Motor neuron (in vitro differentiated cells): ENCODE measurements at regions not wholly inside any gene's neighbourhood (a gene's known extent, or its start where the extent isn't known, plus 50 kb on each side); places are given as distances from the start of the nearest gene placed in this dataset.

Experiments used
- ATAC-seq, 8 experiments: fragments of 200-7000 bp; cut with Tn5 transposase; replicated peaks in 6 of 8; 2 replicates each; pipeline ENCODE4 v1.8.0; 2021; ENCODE audit warnings: mild to moderate bottlenecking in 8 of 8, moderate library complexity in 8 of 8
- H3K27ac ChIP-seq, 2 donors: fragments of 250-450 bp; sonication (Bioruptor Pico); 2 replicates each; pipeline ENCODE4 v1.9.0; 2021; ENCODE audit warnings: antibody characterized with exemption in 2 of 2, mild to moderate bottlenecking in 2 of 2, moderate library complexity in 1 of 2
- H3K4me1 ChIP-seq, 2 donors: fragments of 250-450 bp; sonication (Bioruptor Pico); replicated peaks in 1 of 2; 2 replicates each; pipeline ENCODE4 v1.6.1; 2021; ENCODE audit warnings: antibody characterized with exemption in 2 of 2, mild to moderate bottlenecking in 2 of 2, moderate library complexity in 1 of 2
- H3K4me3 ChIP-seq, 5 donors: fragments of 250-450 bp; sonication (Bioruptor Pico); 2 replicates each; pipeline ENCODE4 v1.9.0; 2021; ENCODE audit warnings: antibody characterized with exemption in 5 of 5, mild to moderate bottlenecking in 5 of 5, moderate library complexity in 4 of 5
- WGBS, 10 experiments: fragments of 450-650 bp; shearing (Covaris generic); methylation state at CpG; one replicate each; pipeline ENCODE4 v1.0.0; 2022; 5-methylcytosine and 5-hydroxymethylcytosine counted together
- in situ Hi-C, 9 experiments: fragments of 400-800 bp; cut with MboI; loops; one replicate each; pipeline ENCODE4 v1.15.0; 2021; ENCODE audit warnings: low sequenced_read_pairs in 9 of 9, low pct_unique_long_range_greater_than_20kb in 2 of 9; ENCODE audit not compliant: unreplicated experiment in 9 of 9

DNA sequence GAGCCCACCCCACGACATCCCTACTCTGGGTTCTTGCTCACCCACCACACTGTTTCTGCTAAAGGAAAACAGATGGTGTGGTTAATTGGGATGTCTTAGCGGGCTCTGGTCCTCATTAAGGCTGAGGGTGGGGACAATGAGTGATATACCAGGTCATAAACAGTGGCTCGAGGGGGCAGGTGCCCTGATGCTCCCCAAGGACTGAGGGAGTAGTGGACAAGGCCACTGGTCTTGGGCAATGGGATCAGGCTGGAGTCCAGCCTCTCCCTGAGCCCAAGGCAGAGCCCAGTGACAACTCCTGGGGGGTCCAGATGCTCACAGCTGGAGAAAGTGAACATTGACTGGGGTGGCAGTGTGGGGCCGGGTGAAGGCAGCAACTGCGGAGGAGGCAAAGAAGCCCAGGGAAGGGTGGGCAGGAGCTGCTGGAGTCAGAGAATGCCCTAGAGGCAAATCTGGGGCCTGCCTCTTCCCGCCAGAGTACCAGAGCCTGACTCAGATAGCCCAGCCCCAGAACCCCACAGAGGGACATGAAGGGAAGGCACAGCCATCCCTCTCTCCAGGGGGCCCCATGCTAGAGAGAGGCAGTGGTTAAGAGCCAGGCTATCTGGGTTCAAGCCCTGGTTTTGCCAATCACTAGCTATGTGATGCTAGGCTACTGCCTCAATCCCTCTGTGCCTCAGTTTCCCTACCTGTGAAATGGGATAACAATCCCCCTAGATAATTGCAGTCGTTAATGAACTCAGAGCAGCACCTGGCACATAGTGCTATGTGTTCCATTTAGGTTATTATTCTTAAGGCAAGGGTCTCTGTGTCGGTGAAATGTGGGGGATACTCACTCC lies 72.3 kb downstream of the MRPL14 start:
- peaks cover 28 to 29% of the 10 kb centered on the region in 2 donors for H3K4me1 ChIP-seq
- WGBS, 10 experiments = 0 to 91% (median 50%) methylated on average over 1 to 5 of the region's 8 CpGs; no CpG with 5 or more reads in 3 of the 10 experiments
- H3K4me3 ChIP-seq = no peak overlapping the region
- in situ Hi-C loops = loop anchor here in 3 of 9 experiments (25.0 kb wide), 1 partner anchor 293 kb away; the partner anchor contains the start of gene VEGFA (in 3 of the 3)
- peak in 1 of 8 experiments; percentile 1 for ATAC-seq
- no peak overlapping the region for H3K27ac ChIP-seq

- ATAC-seq = peak in 1 of 8 experiments; percentile 1
- H3K27ac ChIP-seq = no peak overlapping the region
- in situ Hi-C loops = loop anchor here in 3 of 9 experiments (25.0 kb wide), 1 partner anchor 292 kb away; the partner anchor contains the start of gene VEGFA (in 3 of the 3)
- H3K4me1 ChIP-seq = peaks cover 28 to 30% of the 10 kb centered on the region in 2 donors
- 50 to 100% (median 82%) methylated on average over 2 to 8 of the region's 11 CpGs; no CpG with 5 or more reads in 1 of the 10 experiments for WGBS, 10 experiments
- H3K4me3 ChIP-seq = no peak overlapping the region
These were observed 73.3 kb downstream of the MRPL14 start for GRCh38 chr6:44053760-44054556.

- ATAC-seq = no peak
- 68 to 100% (median 94%) methylated on average over 2 to 6 of the region's 6 CpGs; no CpG with 5 or more reads in 1 of the 10 experiments for WGBS, 10 experiments
- peaks cover 28 to 30% of the 10 kb centered on the region in 2 donors for H3K4me1 ChIP-seq
- no peak overlapping the region for H3K27ac ChIP-seq
- in situ Hi-C loops = loop anchor here in 3 of 9 experiments (25.0 kb wide), 1 partner anchor 291 kb away; the partner anchor contains the start of gene VEGFA (in 3 of the 3)
- no peak overlapping the region for H3K4me3 ChIP-seq
These were observed 74.0 kb downstream of the MRPL14 start for GRCh38 chr6:44053106-44053756.

DNA sequence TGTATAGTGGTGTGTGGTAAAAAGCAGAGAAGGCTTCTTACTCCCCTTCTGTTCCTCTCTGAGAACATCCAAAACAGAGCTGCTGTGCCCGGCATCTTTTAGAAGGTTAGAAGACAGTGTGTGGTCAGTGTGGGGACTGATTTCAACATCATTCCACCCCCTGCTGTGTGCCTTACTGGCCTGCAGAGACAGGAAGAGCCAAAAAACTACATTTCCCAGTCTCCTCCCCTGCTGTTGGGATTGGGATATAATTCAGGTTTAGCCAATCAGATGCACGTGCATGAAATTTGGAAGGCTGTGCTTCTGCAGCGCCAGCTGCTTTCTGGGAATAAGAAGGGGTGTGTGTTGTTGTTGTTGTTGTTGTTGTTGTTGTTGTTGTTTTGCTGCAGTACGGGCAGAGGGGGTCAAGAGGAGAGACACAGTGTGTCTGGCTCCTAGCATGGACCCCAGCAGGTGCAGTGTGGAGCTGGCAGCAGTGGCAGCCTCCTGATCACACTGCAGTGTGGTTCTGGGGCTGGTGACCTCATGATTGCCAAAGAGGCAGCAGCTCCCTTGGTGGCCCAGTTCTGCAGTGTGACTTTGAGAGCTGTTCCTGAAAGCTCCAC lies 74.7 kb downstream of the MRPL14 start:
- Histone ChIP-seq H3K27ac (no peak overlapping the region), H3K4me1 (peaks cover 28 to 30% of the 10 kb centered on the region in 2 donors), H3K4me3 (no peak overlapping the region)
- in situ Hi-C loops = loop anchor here in 3 of 9 experiments (25.0 kb wide), 1 partner anchor 290 kb away; the partner anchor contains the start of gene VEGFA (in 3 of the 3)
- WGBS, 10 experiments = 27 to 80% (median 59%) methylated on average over 1 to 3 of the region's 4 CpGs; no CpG with 5 or more reads in 4 of the 10 experiments
- peak in 4 of 8 experiments; percentile 12 to 76 (median 24) for ATAC-seq

- H3K4me1 ChIP-seq = peaks cover 28 to 30% of the 10 kb centered on the region in 2 donors
- in situ Hi-C loops = loop anchor here in 3 of 9 experiments (25.0 kb wide), 1 partner anchor 289 kb away; the partner anchor contains the start of gene VEGFA (in 3 of the 3)
- peak overlapping the region in 1 of 2 donors; percentile 8 for H3K27ac ChIP-seq
- WGBS, 10 experiments = 60% methylated on average over 1 of the region's 3 CpGs; no CpG with 5 or more reads in 9 of the 10 experiments
- no peak overlapping the region for H3K4me3 ChIP-seq
- peak; percentile 64 to 98 (median 94) for ATAC-seq
These were observed 75.7 kb downstream of the MRPL14 start for GRCh38 chr6:44051515-44051914.

GRCh38 chr6:44050872-44051505 lies 76.3 kb downstream of the MRPL14 start:
- 83 to 100% (median 100%) methylated on average over 1 of the region's 7 CpGs; no CpG with 5 or more reads in 7 of the 10 experiments for WGBS, 10 experiments
- Histone ChIP-seq H3K27ac (no peak overlapping the region), H3K4me1 (peaks cover 28 to 30% of the 10 kb centered on the region in 2 donors), H3K4me3 (no peak overlapping the region)
- ATAC-seq = peak; percentile 10 to 71 (median 50)
- in situ Hi-C loops = loop anchor here in 3 of 9 experiments (25.0 kb wide), 1 partner anchor 289 kb away; the partner anchor contains the start of gene VEGFA (in 3 of the 3)

DNA sequence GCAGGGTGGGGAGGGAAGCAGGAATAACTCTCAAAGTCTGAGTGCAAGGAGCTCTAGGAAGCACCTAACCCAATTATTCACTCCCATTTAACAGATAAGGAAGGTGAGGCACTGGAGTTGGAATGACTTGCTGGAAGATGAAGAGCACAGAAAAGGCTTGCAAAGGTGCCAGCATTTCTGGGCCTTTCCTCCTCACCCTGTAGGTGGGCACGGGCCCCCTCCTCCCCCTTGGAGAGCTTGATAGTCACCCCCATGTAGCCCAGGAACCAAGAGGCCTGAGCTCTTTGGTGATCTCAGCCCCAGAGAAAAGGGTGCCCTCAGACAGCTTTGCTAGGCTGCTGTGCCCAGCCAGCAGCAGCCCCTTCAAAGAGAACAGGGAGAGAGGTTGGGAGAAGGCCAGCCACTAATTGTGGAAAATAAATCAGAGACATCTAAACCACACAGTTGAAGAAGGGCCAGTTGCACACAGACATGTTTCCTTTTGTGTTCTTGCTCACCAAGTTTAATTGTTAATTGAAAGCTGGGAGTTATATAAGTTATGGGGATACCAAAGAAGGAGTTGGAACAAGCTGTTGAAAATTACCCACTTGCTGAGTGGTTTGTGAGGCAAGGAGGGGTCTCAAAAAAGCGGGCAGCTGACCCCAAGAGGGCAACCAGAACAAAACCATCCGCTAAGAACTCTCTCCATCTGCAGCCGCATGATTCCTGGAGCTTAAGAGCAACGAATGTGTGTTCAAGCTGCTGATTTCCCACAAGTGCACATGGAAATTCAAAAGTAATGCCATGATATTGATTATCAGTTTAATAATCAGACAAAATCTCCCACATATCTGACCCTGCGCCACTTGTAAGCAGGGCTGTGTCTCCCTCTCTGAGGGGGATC lies 77.0 kb downstream of the MRPL14 start:
- in situ Hi-C loops = loop anchor here in 3 of 9 experiments (25.0 kb wide), 1 partner anchor 288 kb away; the partner anchor contains the start of gene VEGFA (in 3 of the 3)
- Histone ChIP-seq H3K27ac (peak overlapping the region in 1 of 2 donors; percentile 44), H3K4me3 (no peak overlapping the region), H3K4me1 (peaks cover 28 to 30% of the 10 kb centered on the region in 2 donors)
- peak in 2 of 8 experiments; percentile 24 to 29 for ATAC-seq
- whole genome bisulfite sequencing, 10 experiments = 37 to 90% (median 71%) methylated on average over 1 to 5 of the region's 6 CpGs; no CpG with 5 or more reads in 3 of the 10 experiments

DNA sequence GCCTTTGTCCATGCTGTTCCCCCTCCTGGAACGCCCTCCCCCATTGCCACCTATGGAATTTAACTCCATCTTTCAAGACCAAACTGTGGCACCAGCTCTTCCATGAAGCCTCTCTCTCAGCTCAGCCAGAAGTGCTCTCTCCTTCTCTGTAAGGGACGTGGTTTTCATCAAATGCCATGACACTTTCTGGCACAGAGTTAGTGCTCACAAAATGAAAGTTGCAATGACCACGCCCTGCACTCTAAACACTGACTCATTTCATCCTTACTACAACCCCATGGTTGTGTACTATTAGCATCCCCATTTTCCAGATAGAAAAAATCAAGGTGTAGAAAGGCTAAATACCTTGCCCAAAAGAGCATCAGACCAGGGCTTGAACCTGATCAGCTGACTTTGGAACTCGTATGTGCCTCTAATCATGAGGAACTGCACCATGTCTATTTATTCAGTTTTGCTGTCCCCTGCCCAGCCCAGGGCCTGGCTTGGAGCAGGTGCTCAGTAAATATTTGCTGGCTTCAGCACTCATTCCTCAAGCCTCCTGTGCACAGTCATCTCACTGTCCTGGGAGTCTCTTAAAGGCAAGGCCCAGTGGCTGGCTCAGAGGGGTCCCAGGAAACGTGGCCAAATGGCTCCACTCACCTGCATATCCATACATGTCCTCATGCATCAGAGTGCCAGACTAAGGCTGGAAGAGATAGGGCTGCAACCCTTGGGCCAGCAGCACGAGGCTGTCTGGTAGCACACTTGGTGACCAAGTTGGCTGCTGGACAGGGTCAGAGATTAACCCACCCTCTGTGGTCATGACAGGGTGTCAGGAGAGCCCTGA lies 77.9 kb downstream of the MRPL14 start:
- peak in 2 of 8 experiments; percentile 2 to 3 for ATAC-seq
- peaks cover 28 to 31% of the 10 kb centered on the region in 2 donors for H3K4me1 ChIP-seq
- 20 to 100% (median 70%) methylated on average over 1 to 4 of the region's 6 CpGs; no CpG with 5 or more reads in 4 of the 10 experiments for WGBS, 10 experiments
- H3K4me3 ChIP-seq = no peak overlapping the region
- no peak overlapping the region for H3K27ac ChIP-seq
- in situ Hi-C loops = no loop called here

DNA sequence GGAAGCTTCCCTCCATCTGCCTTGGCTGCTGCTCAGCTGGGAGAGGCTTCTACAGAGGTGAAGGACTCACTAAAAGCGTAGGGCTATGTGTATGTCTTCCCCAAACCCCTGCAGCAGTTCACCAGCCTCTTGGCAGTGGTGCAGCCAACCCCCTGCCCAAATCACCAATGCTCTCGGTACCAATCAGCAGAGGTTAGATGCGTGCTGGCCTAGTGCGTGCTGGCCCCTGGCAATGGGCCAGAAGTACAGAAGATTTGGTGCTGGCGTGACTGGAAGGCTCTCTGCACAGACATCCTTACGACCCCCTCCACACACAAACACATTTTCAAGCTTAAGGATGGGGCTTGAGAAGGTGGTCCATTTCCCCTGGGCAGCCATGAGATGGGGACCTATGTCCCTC lies 79.0 kb downstream of the MRPL14 start:
- H3K4me1 ChIP-seq = peaks cover 38 to 42% of the 10 kb centered on the region in 2 donors
- H3K4me3 ChIP-seq = no peak overlapping the region
- in situ Hi-C loops = no loop called here
- WGBS, 10 experiments = 74 to 100% (median 94%) methylated on average over 2 to 6 of the region's 6 CpGs; no CpG with 5 or more reads in 5 of the 10 experiments
- no peak for ATAC-seq
- no peak overlapping the region for H3K27ac ChIP-seq

DNA sequence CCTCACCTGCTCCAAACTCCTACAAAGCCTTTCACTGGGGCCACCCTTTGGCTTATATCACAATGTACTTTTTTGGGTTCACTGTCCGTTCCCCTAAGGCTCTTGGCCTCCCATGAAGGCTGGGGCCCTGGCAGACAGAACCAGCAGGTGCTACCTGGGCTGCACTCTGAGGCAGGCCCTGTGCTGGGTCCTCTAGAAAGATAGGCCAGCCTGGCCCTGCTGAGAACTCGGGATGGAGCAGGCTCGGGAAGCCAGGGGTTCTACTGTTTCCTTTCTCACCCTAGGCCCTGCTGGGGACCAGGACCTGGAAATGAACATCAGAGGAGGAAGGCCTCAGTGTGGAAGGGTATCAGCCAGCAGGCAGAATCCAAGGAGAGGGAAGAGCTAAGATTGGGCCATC lies 79.5 kb downstream of the MRPL14 start:
- WGBS, 10 experiments = 54 to 75% methylated on average over 2 to 3 of the region's 3 CpGs; no CpG with 5 or more reads in 8 of the 10 experiments
- Histone ChIP-seq H3K4me3 (no peak overlapping the region), H3K27ac (no peak overlapping the region), H3K4me1 (peaks cover 42 to 46% of the 10 kb centered on the region in 2 donors)
- in situ Hi-C loops = no loop called here
- ATAC-seq = no peak
